ENCODE measurements at regions not wholly inside any gene's neighbourhood (a gene's known extent, or its start where the extent isn't known, plus 50 kb on each side); places are given as distances from the start of the nearest gene placed in this dataset.

- H3K4me3 ChIP-seq (replicated peaks; ENCODE audit: low read depth, low read length), result no peak overlapping the region
- no peaks in the 10 kb centered on the region for H3K36me3 ChIP-seq (ENCODE audit: control insufficient read depth, insufficient read depth, low read length)
- no peaks in the 10 kb centered on the region for H3K27me3 ChIP-seq (replicated peaks; ENCODE audit: control insufficient read depth, insufficient read depth, low read length)
- TF ChIP-seq CTCF (IDR thresholded peaks at IDR 0.05; ENCODE audit: insufficient read depth, low read length, poor library complexity, severe bottlenecking), result no peak
- DNase-seq (ENCODE audit: extremely low read depth, insufficient read length), result no peak
Measured at GRCh38 chr11:23570828-23571227, 710.6 kb upstream of the CCDC179 start.

- no peak for DNase-seq (ENCODE audit: extremely low read depth, insufficient read length)
- H3K36me3 ChIP-seq (ENCODE audit: control insufficient read depth, insufficient read depth, low read length), result no peaks in the 10 kb centered on the region
- no peak for TF ChIP-seq CTCF (IDR thresholded peaks at IDR 0.05; ENCODE audit: insufficient read depth, low read length, poor library complexity, severe bottlenecking)
- no peaks in the 10 kb centered on the region for H3K27me3 ChIP-seq (replicated peaks; ENCODE audit: control insufficient read depth, insufficient read depth, low read length)
- H3K4me3 ChIP-seq (replicated peaks; ENCODE audit: low read depth, low read length), result no peak overlapping the region
Measured at GRCh38 chr11:23573429-23573828, 713.2 kb upstream of the CCDC179 start.

GRCh38 chr11:23574149-23574548, 713.9 kb upstream of the CCDC179 start:
- Histone ChIP-seq H3K4me3 (replicated peaks; ENCODE audit: low read depth, low read length) (no peak overlapping the region), H3K36me3 (ENCODE audit: control insufficient read depth, insufficient read depth, low read length) (no peaks in the 10 kb centered on the region), H3K27me3 (replicated peaks; ENCODE audit: control insufficient read depth, insufficient read depth, low read length) (no peaks in the 10 kb centered on the region)
- TF ChIP-seq CTCF (IDR thresholded peaks at IDR 0.05; ENCODE audit: insufficient read depth, low read length, poor library complexity, severe bottlenecking), result no peak
- no peak for DNase-seq (ENCODE audit: extremely low read depth, insufficient read length)

GRCh38 chr11:23577296-23577695, 717.0 kb upstream of the CCDC179 start:
- no peak overlapping the region for H3K4me3 ChIP-seq (replicated peaks; ENCODE audit: low read depth, low read length)
- no peak for DNase-seq (ENCODE audit: extremely low read depth, insufficient read length)
- no peak for TF ChIP-seq CTCF (IDR thresholded peaks at IDR 0.05; ENCODE audit: insufficient read depth, low read length, poor library complexity, severe bottlenecking)
- no peaks in the 10 kb centered on the region for H3K36me3 ChIP-seq (ENCODE audit: control insufficient read depth, insufficient read depth, low read length)
- no peaks in the 10 kb centered on the region for H3K27me3 ChIP-seq (replicated peaks; ENCODE audit: control insufficient read depth, insufficient read depth, low read length)

GRCh38 chr11:23585416-23586104, 725.3 kb upstream of the CCDC179 start:
- Histone ChIP-seq H3K27me3 (replicated peaks; ENCODE audit: control insufficient read depth, insufficient read depth, low read length) (no peaks in the 10 kb centered on the region), H3K4me3 (replicated peaks; ENCODE audit: low read depth, low read length) (no peak overlapping the region), H3K36me3 (ENCODE audit: control insufficient read depth, insufficient read depth, low read length) (no peaks in the 10 kb centered on the region)
- TF ChIP-seq CTCF (IDR thresholded peaks at IDR 0.05; ENCODE audit: insufficient read depth, low read length, poor library complexity, severe bottlenecking), result no peak
- no peak for DNase-seq (ENCODE audit: extremely low read depth, insufficient read length)

- TF ChIP-seq CTCF (IDR thresholded peaks at IDR 0.05; ENCODE audit: insufficient read depth, low read length, poor library complexity, severe bottlenecking), result no peak
- Histone ChIP-seq H3K27me3 (replicated peaks; ENCODE audit: control insufficient read depth, insufficient read depth, low read length) (no peaks in the 10 kb centered on the region), H3K4me3 (replicated peaks; ENCODE audit: low read depth, low read length) (no peak overlapping the region), H3K36me3 (ENCODE audit: control insufficient read depth, insufficient read depth, low read length) (no peaks in the 10 kb centered on the region)
- no peak for DNase-seq (ENCODE audit: extremely low read depth, insufficient read length)
Measured at GRCh38 chr11:23586173-23586572, 725.9 kb upstream of the CCDC179 start.

Measured in GM06990 (cell line).